Smooth muscle cell (in vitro differentiated cells): ENCODE measurements at regions not wholly inside any gene's neighbourhood (a gene's known extent, or its start where the extent isn't known, plus 50 kb on each side); places are given as distances from the start of the nearest gene placed in this dataset.

ENCODE experiments used
- DNase-seq: peaks from one replicate; lab custom pipeline; 2025; ENCODE audit not compliant: unreplicated experiment; lab: John Stamatoyannopoulos, UW
- H2AFZ ChIP-seq: fragments of 200-600 bp; sonication (generic); 2 replicates; pipeline ENCODE4 v1.6.0; 2016; ENCODE audit warnings: antibody characterized with exemption, low read depth, mild to moderate bottlenecking
- H3F3A ChIP-seq: fragments of 200-600 bp; sonication (generic); 2 replicates; pipeline ENCODE4 v1.6.0; 2017; ENCODE audit warnings: antibody characterized with exemption, low read depth
- H3K27ac ChIP-seq: fragments of 200-600 bp; sonication (generic); 2 replicates; pipeline ENCODE4 v1.5.1; 2016; ENCODE audit warnings: low read depth, mild to moderate bottlenecking
- H3K27me3 ChIP-seq: fragments of 200-600 bp; sonication (generic); 2 replicates; pipeline ENCODE4 v1.6.1; 2016; ENCODE audit warnings: low read depth, mild to moderate bottlenecking
- H3K36me3 ChIP-seq: fragments of 200-600 bp; sonication (generic); 2 replicates; pipeline ENCODE4 v1.5.1; 2016; ENCODE audit warnings: low read depth
- H3K4me1 ChIP-seq: fragments of 200-600 bp; sonication (generic); 2 replicates; pipeline ENCODE4 v1.5.1; 2016; ENCODE audit warnings: low read depth
- H3K4me2 ChIP-seq: fragments of 200-600 bp; sonication (generic); 2 replicates; pipeline ENCODE4 v1.6.0; 2016; ENCODE audit warnings: mild to moderate bottlenecking
- H3K4me3 ChIP-seq: fragments of 200-600 bp; sonication (generic); 2 replicates; pipeline ENCODE4 v1.5.1; 2016; ENCODE audit warnings: mild to moderate bottlenecking
- H3K79me2 ChIP-seq: fragments of 200-600 bp; sonication (generic); 2 replicates; pipeline ENCODE4 v1.6.0; 2016; ENCODE audit warnings: low read depth, mild to moderate bottlenecking
- H3K9ac ChIP-seq: fragments of 200-600 bp; sonication (generic); 2 replicates; pipeline ENCODE4 v1.6.0; 2016; ENCODE audit warnings: low read depth
- H3K9me3 ChIP-seq: fragments of 200-600 bp; sonication (generic); replicated peaks from 2 replicates; pipeline ENCODE4 v1.5.1; 2016; ENCODE audit warnings: low read depth
- H4K20me1 ChIP-seq: fragments of 200-600 bp; sonication (generic); 2 replicates; pipeline ENCODE4 v1.6.0; 2016; ENCODE audit warnings: low read depth
- WGBS: methylation state at CpG from one replicate; pipeline ENCODE4 v1.1.7; 2016; ENCODE audit warnings: low lambda C conversion rate; 5-methylcytosine and 5-hydroxymethylcytosine counted together
- TF ChIP-seq, protein P1 (sequence below): fragments of 200-600 bp; sonication (generic); IDR thresholded peaks from 2 replicates; pipeline ENCODE4 v1.5.1; 2017; ENCODE audit warnings: borderline replicate concordance, mild to moderate bottlenecking, antibody characterized with exemption; ENCODE audit not compliant: insufficient read depth, poor library complexity, severe bottlenecking

DNA sequence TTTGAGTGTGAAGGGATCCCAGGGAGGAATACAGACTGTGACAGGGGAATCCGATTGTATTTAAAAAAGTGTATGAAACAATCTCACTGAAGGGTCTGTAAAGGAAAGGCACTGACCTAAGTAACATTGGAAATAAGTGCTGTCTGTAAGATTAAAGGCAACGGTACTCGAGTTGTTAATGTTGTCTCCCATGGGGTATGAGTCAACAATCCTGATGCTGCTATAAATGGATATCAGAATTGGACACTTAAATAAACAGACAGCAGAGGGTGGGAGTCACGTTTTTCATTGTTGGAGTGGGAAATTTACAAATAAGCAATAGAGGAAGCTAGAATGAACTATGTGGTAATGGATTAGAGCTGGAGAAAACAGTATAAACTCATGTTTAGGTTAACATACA is 452.4 kb upstream of the RGPD4 start:
- Histone ChIP-seq H2AFZ (no peak overlapping the region), H3K9ac (no peak overlapping the region), H3K4me1 (no peaks in the 10 kb centered on the region), H3K27me3 (no peaks in the 10 kb centered on the region), H3K9me3 (no peaks in the 10 kb centered on the region), H3K27ac (no peak overlapping the region), H3K36me3 (no peaks in the 10 kb centered on the region), H3K79me2 (no peaks in the 10 kb centered on the region), H4K20me1 (no peaks in the 10 kb centered on the region), H3K4me2 (no peak overlapping the region), H3K4me3 (no peak overlapping the region), H3F3A (no peaks in the 10 kb centered on the region)
- 39% methylated on average over 4 of the region's 4 CpGs for WGBS
- no peak for DNase-seq
- TF ChIP-seq, protein P1, sequence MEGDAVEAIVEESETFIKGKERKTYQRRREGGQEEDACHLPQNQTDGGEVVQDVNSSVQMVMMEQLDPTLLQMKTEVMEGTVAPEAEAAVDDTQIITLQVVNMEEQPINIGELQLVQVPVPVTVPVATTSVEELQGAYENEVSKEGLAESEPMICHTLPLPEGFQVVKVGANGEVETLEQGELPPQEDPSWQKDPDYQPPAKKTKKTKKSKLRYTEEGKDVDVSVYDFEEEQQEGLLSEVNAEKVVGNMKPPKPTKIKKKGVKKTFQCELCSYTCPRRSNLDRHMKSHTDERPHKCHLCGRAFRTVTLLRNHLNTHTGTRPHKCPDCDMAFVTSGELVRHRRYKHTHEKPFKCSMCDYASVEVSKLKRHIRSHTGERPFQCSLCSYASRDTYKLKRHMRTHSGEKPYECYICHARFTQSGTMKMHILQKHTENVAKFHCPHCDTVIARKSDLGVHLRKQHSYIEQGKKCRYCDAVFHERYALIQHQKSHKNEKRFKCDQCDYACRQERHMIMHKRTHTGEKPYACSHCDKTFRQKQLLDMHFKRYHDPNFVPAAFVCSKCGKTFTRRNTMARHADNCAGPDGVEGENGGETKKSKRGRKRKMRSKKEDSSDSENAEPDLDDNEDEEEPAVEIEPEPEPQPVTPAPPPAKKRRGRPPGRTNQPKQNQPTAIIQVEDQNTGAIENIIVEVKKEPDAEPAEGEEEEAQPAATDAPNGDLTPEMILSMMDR = no peak

DNA sequence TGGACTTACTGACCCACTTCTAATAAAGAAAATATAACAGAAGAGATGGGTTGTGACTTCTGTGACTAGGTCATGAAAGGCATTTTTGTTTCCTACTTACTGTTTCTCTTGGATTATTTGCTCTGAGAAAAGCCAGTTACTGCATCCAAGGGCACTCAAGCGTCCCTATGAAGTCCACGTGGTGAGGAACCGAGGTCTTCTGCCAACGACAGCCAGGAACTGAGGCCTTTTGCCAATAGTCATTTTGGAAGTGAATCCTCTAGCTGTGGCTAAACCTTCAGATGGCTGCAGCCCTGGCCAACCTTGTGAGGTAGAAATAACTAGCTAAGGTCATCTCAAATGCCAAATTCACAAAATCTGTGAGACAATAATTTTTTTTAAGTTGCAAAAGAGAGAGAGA is 449.8 kb upstream of the RGPD4 start:
- Histone ChIP-seq H3K9ac (no peak overlapping the region), H3K4me2 (no peak overlapping the region), H3K36me3 (no peaks in the 10 kb centered on the region), H3K79me2 (no peaks in the 10 kb centered on the region), H3K9me3 (no peaks in the 10 kb centered on the region), H3K4me3 (no peak overlapping the region), H4K20me1 (no peaks in the 10 kb centered on the region), H3K27me3 (no peaks in the 10 kb centered on the region), H3K27ac (no peak overlapping the region), H3K4me1 (no peaks in the 10 kb centered on the region), H3F3A (no peaks in the 10 kb centered on the region), H2AFZ (no peak overlapping the region)
- DNase-seq = no peak
- 93% methylated on average over 4 of the region's 4 CpGs for WGBS
- TF ChIP-seq, protein P1 = no peak

DNA sequence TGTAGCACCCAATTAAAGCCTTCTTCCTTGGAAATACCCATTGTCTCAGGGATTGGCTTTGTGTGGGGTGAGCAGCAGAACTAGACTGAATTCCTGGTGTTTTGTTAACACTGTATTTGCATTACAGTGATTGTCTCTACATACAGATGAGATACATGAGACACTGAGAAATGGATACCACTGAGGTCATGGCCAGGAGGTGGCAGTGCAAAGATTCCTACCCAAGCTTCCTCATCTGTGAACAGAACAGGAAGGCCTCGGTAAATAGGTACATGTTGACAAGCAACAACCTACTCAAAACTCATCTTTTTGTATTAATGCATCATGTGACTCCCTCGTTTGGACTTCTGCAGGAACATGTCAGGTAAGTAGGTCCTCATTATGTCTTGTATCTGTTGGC is 445.8 kb upstream of the RGPD4 start:
- Histone ChIP-seq H3K4me3 (no peak overlapping the region), H3K4me2 (no peak overlapping the region), H3K27ac (no peak overlapping the region), H3K79me2 (no peaks in the 10 kb centered on the region), H3K4me1 (no peaks in the 10 kb centered on the region), H3K36me3 (no peaks in the 10 kb centered on the region), H3F3A (no peaks in the 10 kb centered on the region), H3K9ac (no peak overlapping the region), H4K20me1 (no peaks in the 10 kb centered on the region), H3K9me3 (no peaks in the 10 kb centered on the region), H2AFZ (no peak overlapping the region), H3K27me3 (no peaks in the 10 kb centered on the region)
- 86% methylated on average over 2 of the region's 2 CpGs for WGBS
- no peak for DNase-seq
- TF ChIP-seq, protein P1 = no peak

DNA sequence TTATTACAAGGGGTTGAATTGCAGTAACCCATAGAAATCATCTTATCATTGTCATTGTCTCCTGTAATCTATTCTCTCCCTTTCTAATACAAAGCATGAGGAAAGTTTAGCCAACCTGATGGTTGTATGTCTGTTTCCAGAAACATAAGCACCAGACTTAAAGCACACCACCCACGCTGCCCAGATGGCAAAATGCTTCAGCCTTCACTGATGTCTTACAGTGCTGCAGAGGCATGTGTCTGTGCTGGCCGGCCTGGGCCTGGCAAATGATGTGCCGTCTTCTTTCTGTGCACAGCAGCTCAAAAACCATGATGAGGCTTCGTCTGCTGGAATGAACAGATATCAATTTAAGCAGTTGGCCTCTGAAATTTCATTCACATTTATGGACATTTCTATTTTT is 443.0 kb upstream of the RGPD4 start:
- DNase-seq = no peak
- H3K27ac ChIP-seq = no peak overlapping the region
- no peak overlapping the region for H3K4me3 ChIP-seq
- no peaks in the 10 kb centered on the region for H3K27me3 ChIP-seq
- H3K9ac ChIP-seq = no peak overlapping the region
- H2AFZ ChIP-seq = no peak overlapping the region
- H3K36me3 ChIP-seq = no peaks in the 10 kb centered on the region
- TF ChIP-seq, protein P1 = no peak
- 36% methylated on average over 4 of the region's 4 CpGs for WGBS
- no peaks in the 10 kb centered on the region for H4K20me1 ChIP-seq
- H3K4me2 ChIP-seq = no peak overlapping the region
- H3K4me1 ChIP-seq = no peaks in the 10 kb centered on the region
- H3F3A ChIP-seq = no peaks in the 10 kb centered on the region
- no peaks in the 10 kb centered on the region for H3K79me2 ChIP-seq
- H3K9me3 ChIP-seq = no peaks in the 10 kb centered on the region
